GM18907 (cell line): ENCODE measurements at regions not wholly inside any gene's neighbourhood (a gene's known extent, or its start where the extent isn't known, plus 50 kb on each side); places are given as distances from the start of the nearest gene placed in this dataset.
"Not testable (repeated sequence)": the region's sequence is repeated elsewhere in the genome, so short reads cannot be mapped to it uniquely, and the experiment has no call there.

Experiments used
- ATAC-seq: cut with Tn5 transposase; IDR thresholded peaks from one replicate; pipeline ENCODE4 v1.9.1; 2021; ENCODE audit warnings: mild to moderate bottlenecking, moderate library complexity; ENCODE audit not compliant: unreplicated experiment

- ATAC-seq: not testable (repeated sequence)
Measured at GRCh38 chr15:24139622-24140021, 452.5 kb upstream of the NDN start.

GRCh38 chr15:24145070-24145469 lies 458.0 kb upstream of the NDN start:
- not testable (repeated sequence) for ATAC-seq

- no peak for ATAC-seq
Measured at GRCh38 chr15:24146251-24146650, 459.1 kb upstream of the NDN start.

- ATAC-seq: no peak
Measured at GRCh38 chr15:24150542-24150941, 463.4 kb upstream of the NDN start.

- not testable (repeated sequence) for ATAC-seq
Measured at GRCh38 chr15:24158306-24158705, 471.2 kb upstream of the NDN start.

- not testable (repeated sequence) for ATAC-seq
Measured at GRCh38 chr15:24165512-24165911, 478.4 kb upstream of the NDN start.

GRCh38 chr15:24202297-24202696 lies 473.3 kb upstream of the NPAP1 start:
- not testable (repeated sequence) for ATAC-seq

GRCh38 chr15:24211742-24212476 lies 463.7 kb upstream of the NPAP1 start:
- ATAC-seq: not testable (repeated sequence)

DNA sequence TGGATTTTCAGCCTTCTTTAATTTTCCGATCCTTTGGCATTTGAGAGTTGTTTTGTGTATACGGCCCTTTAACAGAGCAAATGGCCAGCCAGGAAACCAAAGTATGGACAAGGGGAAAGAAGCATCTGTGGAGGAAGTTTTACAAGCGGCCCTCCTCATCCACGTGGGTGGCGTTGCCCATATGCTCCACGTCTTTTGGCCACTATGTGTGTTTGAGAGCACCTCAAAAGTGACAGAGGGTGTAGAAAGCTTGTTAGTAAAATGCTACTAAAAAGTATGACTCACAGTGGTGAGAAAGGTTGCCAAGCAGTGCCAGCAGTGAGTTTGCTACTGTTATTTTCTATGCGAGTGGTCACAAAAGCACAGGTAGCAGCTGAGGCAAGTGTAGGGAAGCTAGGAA lies 451.8 kb upstream of the NPAP1 start:
- ATAC-seq: no peak

- no peak for ATAC-seq
Measured at GRCh38 chr15:24224161-24224560, 451.4 kb upstream of the NPAP1 start.

GRCh38 chr15:24228922-24229321 lies 446.7 kb upstream of the NPAP1 start:
- ATAC-seq: not testable (repeated sequence)

DNA sequence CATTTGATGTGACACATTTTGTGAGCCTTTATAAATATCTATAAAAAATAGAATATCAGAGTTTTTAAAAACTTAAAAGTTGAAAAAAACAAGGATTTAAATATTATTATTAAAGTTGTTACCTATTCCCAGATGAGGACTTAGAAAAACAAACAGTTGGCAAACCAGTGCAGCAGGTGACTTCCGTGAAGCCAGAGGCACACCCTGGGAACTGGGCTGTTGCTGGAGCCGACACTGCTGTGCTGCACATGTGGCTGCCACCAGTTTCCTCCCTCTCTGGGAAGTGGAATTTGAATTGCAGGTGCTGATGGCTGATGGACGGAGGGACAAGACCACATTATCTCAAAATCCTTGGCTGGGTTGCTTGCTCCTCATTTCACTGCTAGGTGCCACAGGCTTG lies 442.4 kb upstream of the NPAP1 start:
- not testable (repeated sequence) for ATAC-seq

DNA sequence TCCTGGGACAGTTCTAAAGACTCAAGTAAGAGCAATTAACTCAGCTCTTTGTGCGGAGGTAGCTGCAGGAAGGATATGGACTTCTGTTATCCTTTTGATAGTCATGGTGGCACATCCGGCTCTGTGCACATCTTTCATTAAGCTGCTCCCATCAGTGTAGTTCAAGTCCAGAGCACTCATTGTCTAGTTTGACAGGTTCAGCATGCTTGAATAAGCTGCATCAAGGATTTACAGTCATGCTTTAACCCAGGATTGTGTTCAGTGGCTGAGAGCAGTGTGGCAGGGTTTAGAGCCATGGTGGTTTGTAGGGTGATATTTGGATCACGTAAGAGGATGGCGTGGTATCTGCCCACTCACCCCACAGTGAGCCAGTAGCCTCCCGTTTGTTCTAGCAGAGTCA lies 435.0 kb upstream of the NPAP1 start:
- not testable (repeated sequence) for ATAC-seq

DNA sequence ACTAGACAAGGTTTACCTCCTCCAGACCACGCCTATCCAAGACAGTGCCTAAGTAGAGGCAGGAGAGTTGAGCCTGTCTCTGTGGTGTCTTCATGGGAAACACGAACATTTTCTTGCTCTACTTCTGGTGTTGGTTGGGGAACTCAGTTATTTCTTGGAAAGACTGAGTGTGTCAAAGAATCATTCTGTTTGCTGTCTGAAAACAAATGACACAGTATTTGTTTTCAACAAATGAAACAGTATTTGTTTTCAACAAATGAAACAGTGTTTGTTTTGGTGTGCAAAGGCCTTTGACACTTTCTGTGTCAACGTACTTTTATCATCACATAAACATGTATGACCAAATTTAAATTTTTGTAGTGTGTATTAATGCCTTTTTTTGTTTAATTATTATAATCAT lies 416.5 kb upstream of the NPAP1 start:
- ATAC-seq: not testable (repeated sequence)

DNA sequence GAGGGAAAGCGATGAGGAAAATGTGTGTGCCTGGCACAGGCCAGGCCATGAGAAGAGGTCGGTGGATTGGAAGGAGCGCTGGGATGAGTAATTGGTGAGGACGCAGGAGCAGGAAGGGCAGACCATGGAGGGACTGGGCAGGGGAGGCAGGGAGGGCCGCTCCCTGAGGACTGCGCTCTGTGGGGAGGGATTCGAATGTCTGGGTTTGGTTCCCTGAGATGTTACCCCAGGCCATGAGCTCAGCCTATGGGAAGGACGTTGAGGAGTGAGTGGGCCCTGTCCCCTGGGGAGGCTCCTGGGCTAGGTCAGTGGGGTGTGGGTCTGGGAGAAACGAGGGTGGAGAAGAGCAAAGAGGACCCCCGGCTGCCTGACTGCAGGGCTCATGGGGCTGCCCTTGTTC lies 415.2 kb upstream of the NPAP1 start:
- not testable (repeated sequence) for ATAC-seq

DNA sequence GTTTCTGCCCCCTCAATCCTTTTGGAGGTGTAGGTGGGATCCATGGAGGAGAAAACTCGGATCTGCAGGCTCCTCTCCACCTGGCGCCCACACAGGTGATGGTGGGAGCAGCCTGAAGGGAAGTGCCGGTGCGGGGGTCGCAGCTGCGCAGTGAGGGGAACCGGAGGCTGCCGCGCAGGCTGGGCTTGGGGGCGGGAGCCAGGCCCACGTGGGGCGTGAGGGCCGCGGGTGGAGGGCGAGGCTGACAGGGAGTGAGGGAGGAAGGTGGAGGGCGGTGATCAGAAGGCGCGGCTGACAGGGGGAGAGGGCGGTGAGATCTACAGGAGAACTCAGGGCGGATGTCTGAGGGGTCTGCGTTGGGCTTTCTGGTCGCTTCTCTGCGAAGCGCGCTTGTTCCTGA lies 414.7 kb upstream of the NPAP1 start:
- ATAC-seq: not testable (repeated sequence)

GRCh38 chr15:24268536-24269165 lies 406.9 kb upstream of the NPAP1 start:
- ATAC-seq: not testable (repeated sequence)

- ATAC-seq: no peak
Measured at GRCh38 chr15:24269166-24269571, 406.4 kb upstream of the NPAP1 start.

- no peak for ATAC-seq
Measured at GRCh38 chr15:24269923-24270322, 405.7 kb upstream of the NPAP1 start.

- not testable (repeated sequence) for ATAC-seq
Measured at GRCh38 chr15:24271496-24272244, 403.9 kb upstream of the NPAP1 start.

DNA sequence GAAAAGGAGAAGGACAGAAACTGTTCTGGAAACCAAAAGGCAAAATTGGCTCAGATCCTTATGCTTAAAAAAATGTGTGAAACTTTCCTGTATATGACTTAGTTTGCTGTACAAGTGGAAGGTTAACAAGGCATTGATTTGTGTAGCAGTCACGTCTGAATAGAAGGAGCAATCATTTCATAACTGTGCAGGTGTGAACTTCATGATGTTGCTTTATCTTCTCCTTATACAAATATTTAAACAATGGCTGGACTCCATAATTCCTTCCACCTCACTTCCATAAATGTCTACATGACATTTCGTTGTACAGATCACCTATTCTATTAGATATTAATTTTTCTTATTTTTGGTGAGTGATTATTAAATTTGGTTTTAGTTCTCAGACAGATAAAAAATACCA lies 382.7 kb upstream of the NPAP1 start:
- ATAC-seq: no peak
